CD4-positive, alpha-beta T cell (primary cell): ENCODE measurements at regions not wholly inside any gene's neighbourhood (a gene's known extent, or its start where the extent isn't known, plus 50 kb on each side); places are given as distances from the start of the nearest gene placed in this dataset.

Experiments used
- ATAC-seq: fragments of 200-7000 bp; cut with Tn5 transposase; one replicate; pipeline ENCODE4 v1.10.0; 2022; ENCODE audit warnings: mild to moderate bottlenecking; ENCODE audit not compliant: poor library complexity
- CTCF ChIA-PET: fragments of 350-600 bp; sonication (Branson Sonifier 250); formaldehyde crosslinking; loops from one replicate; lab custom pipeline; 2021; ENCODE audit warnings: antibody characterized with exemption, inconsistent platforms; lab: Charles Lee
- POLR2A ChIA-PET: fragments of 350-600 bp; sonication (Branson Sonifier 250); formaldehyde crosslinking; loops from one replicate; lab custom pipeline; 2021; ENCODE audit warnings: antibody characterized with exemption, inconsistent platforms; lab: Charles Lee
- DNase-seq, 14 experiments: peaks; one replicate each; pipeline ENCODE4 v3.0.0-alpha.2; 2013 to 2020; ENCODE audit warnings: mixed read lengths in 2 of 14
- H3K27ac ChIP-seq, 2 donors: one replicate each; pipeline versions ENCODE4 v1.5.1 to v1.7.0; 2013; ENCODE audit warnings: low read length in 2 of 2, low read depth in 1 of 2, mild to moderate bottlenecking in 1 of 2
- H3K27me3 ChIP-seq, 2 experiments: 1 replicate in 1 of 2; 2 replicates in 1 of 2; pipeline versions ENCODE4 v1.6.1 to v1.7.0; 2013; ENCODE audit warnings: low read length in 2 of 2, control low read depth in 1 of 2, mild to moderate bottlenecking in 1 of 2, moderate library complexity in 1 of 2; ENCODE audit not compliant: insufficient read depth in 2 of 2, control insufficient read depth in 1 of 2
- H3K36me3 ChIP-seq: one replicate; pipeline ENCODE4 v1.6.1; 2013; ENCODE audit warnings: low read length, control low read depth; ENCODE audit not compliant: insufficient read depth
- H3K4me1 ChIP-seq: one replicate; pipeline ENCODE4 v1.6.1; 2013; ENCODE audit warnings: low read length, control low read depth; ENCODE audit not compliant: insufficient read depth
- H3K4me3 ChIP-seq: one replicate; pipeline ENCODE4 v1.5.1; 2013; ENCODE audit warnings: mild to moderate bottlenecking, low read length, moderate library complexity
- H3K9me3 ChIP-seq, 2 experiments: 1 replicate in 1 of 2; 2 replicates in 1 of 2; pipeline versions ENCODE4 v1.6.1 to v1.7.0; 2013; ENCODE audit warnings: low read length in 2 of 2, mild to moderate bottlenecking in 2 of 2, control low read depth in 1 of 2, moderate library complexity in 1 of 2; ENCODE audit not compliant: control insufficient read depth in 1 of 2, insufficient read depth in 1 of 2
- H3K27ac Mint-ChIP-seq: one replicate; pipeline ENCODE4 v1.8.0; 2020; ENCODE audit warnings: mixed read lengths
- H3K27me3 Mint-ChIP-seq: one replicate; pipeline ENCODE4 v1.8.0; 2021; ENCODE audit warnings: mixed read lengths
- H3K36me3 Mint-ChIP-seq: one replicate; pipeline ENCODE4 v1.8.0; 2021; ENCODE audit warnings: low read depth, mixed read lengths
- H3K4me1 Mint-ChIP-seq: one replicate; pipeline ENCODE4 v1.8.0; 2021; ENCODE audit warnings: low read depth, mixed read lengths
- H3K4me3 Mint-ChIP-seq: one replicate; pipeline ENCODE4 v1.8.0; 2020; ENCODE audit warnings: mild to moderate bottlenecking, mixed read lengths
- H3K9me3 Mint-ChIP-seq: one replicate; pipeline ENCODE4 v1.8.0; 2020; ENCODE audit warnings: mixed read lengths
- intact Hi-C, 2 experiments: fragments of 100-400 bp; cut with DNase I in 1 of 2; cut with micrococcal nuclease in 1 of 2; formaldehyde crosslinking; loops; one replicate each; pipeline versions ENCODE4 v1.15.1 to v1.9.0; 2023 to 2025; cut with DNase I, micrococcal nuclease
- TF ChIP-seq, protein P1 (sequence below): fragments of 200-600 bp; IDR thresholded peaks from one replicate; pipeline ENCODE4 v1.8.0; 2022; ENCODE audit warnings: antibody characterized with exemption, mild to moderate bottlenecking

- H3K36me3 ChIP-seq = no peaks in the 10 kb centered on the region
- H3K27ac ChIP-seq = no peak overlapping the region
- peaks cover 2% of the 10 kb centered on the region for H3K9me3 Mint-ChIP-seq
- DNase-seq (no peak), ATAC-seq (no peak)
- H3K4me3 ChIP-seq = no peak overlapping the region
- ChIA-PET CTCF (no interaction called here), POLR2A (no interaction called here)
- no peak overlapping the region for H3K27ac Mint-ChIP-seq
- no peaks in the 10 kb centered on the region for H3K27me3 ChIP-seq
- TF ChIP-seq, protein P1, sequence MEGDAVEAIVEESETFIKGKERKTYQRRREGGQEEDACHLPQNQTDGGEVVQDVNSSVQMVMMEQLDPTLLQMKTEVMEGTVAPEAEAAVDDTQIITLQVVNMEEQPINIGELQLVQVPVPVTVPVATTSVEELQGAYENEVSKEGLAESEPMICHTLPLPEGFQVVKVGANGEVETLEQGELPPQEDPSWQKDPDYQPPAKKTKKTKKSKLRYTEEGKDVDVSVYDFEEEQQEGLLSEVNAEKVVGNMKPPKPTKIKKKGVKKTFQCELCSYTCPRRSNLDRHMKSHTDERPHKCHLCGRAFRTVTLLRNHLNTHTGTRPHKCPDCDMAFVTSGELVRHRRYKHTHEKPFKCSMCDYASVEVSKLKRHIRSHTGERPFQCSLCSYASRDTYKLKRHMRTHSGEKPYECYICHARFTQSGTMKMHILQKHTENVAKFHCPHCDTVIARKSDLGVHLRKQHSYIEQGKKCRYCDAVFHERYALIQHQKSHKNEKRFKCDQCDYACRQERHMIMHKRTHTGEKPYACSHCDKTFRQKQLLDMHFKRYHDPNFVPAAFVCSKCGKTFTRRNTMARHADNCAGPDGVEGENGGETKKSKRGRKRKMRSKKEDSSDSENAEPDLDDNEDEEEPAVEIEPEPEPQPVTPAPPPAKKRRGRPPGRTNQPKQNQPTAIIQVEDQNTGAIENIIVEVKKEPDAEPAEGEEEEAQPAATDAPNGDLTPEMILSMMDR = no peak
- intact Hi-C loops = no loop called here
- H3K36me3 Mint-ChIP-seq = no peaks in the 10 kb centered on the region
- no peaks in the 10 kb centered on the region for H3K4me1 Mint-ChIP-seq
- H3K4me3 Mint-ChIP-seq = no peak overlapping the region
- no peaks in the 10 kb centered on the region for H3K27me3 Mint-ChIP-seq
- H3K4me1 ChIP-seq = no peaks in the 10 kb centered on the region
- no peaks in the 10 kb centered on the region for H3K9me3 ChIP-seq
Observed at GRCh38 chr4:156594624-156595023, 377.0 kb downstream of the PDGFC start.

GRCh38 chr4:156593464-156593863 lies 378.1 kb downstream of the PDGFC start:
- TF ChIP-seq, protein P1 = no peak
- H3K4me3 ChIP-seq = no peak overlapping the region
- Mint-ChIP-seq H3K4me1 (no peaks in the 10 kb centered on the region), H3K9me3 (peaks cover 2% of the 10 kb centered on the region), H3K36me3 (no peaks in the 10 kb centered on the region), H3K27ac (no peak overlapping the region), H3K4me3 (no peak overlapping the region), H3K27me3 (no peaks in the 10 kb centered on the region)
- no peaks in the 10 kb centered on the region for H3K4me1 ChIP-seq
- H3K36me3 ChIP-seq = no peaks in the 10 kb centered on the region
- ChIA-PET POLR2A (no interaction called here), CTCF (no interaction called here)
- no peaks in the 10 kb centered on the region for H3K27me3 ChIP-seq
- DNase-seq (no peak), ATAC-seq (no peak)
- no peak overlapping the region for H3K27ac ChIP-seq
- intact Hi-C loops = no loop called here
- H3K9me3 ChIP-seq = no peaks in the 10 kb centered on the region

DNA sequence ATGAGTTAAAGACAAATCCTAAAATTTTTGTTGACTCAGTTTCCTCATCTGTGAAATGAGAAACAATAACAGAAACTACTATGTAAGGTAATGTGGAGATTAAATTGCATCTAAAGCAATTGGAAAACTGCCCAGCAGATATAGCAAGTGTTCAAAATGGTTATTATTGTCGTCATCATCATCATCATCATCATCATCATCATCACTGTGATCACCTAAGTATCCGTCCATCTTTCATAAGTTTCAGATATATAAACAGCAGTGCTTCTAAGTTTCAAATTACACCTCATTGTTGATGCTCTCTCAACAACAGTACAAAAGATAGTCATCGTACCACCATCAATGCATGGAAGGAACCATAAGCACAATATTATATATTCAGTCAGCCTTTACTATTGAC lies 379.9 kb downstream of the PDGFC start:
- Histone ChIP-seq H3K27ac (no peak overlapping the region), H3K4me1 (no peaks in the 10 kb centered on the region), H3K36me3 (no peaks in the 10 kb centered on the region), H3K4me3 (no peak overlapping the region), H3K27me3 (no peaks in the 10 kb centered on the region), H3K9me3 (no peaks in the 10 kb centered on the region)
- H3K27ac Mint-ChIP-seq = no peak overlapping the region
- intact Hi-C loops = no loop called here
- no peaks in the 10 kb centered on the region for H3K9me3 Mint-ChIP-seq
- CTCF ChIA-PET = no interaction called here
- H3K27me3 Mint-ChIP-seq = no peaks in the 10 kb centered on the region
- POLR2A ChIA-PET = no interaction called here
- H3K4me1 Mint-ChIP-seq = no peaks in the 10 kb centered on the region
- H3K36me3 Mint-ChIP-seq = no peaks in the 10 kb centered on the region
- no peak overlapping the region for H3K4me3 Mint-ChIP-seq
- no peak for ATAC-seq
- no peak for DNase-seq
- TF ChIP-seq, protein P1 = no peak
